CD4-positive, alpha-beta T cell treated with Interleukin-17A for 4 hours (primary cell): ENCODE measurements at regions not wholly inside any gene's neighbourhood (a gene's known extent, or its start where the extent isn't known, plus 50 kb on each side); places are given as distances from the start of the nearest gene placed in this dataset.
A peak's percentile ranks its signal among the peaks of the same experiment; 100 is the strongest.
"Not testable (repeated sequence)": the region's sequence is repeated elsewhere in the genome, so short reads cannot be mapped to it uniquely, and the experiment has no call there.

Experiments
- DNase-seq: peaks from one replicate; pipeline ENCODE4 v3.0.0-alpha.2; 2020; ENCODE audit warnings: mixed read lengths

GRCh38 chr16:10317425-10318001 lies 68.3 kb upstream of the ATF7IP2 start:
- DNase-seq: no peak

DNA sequence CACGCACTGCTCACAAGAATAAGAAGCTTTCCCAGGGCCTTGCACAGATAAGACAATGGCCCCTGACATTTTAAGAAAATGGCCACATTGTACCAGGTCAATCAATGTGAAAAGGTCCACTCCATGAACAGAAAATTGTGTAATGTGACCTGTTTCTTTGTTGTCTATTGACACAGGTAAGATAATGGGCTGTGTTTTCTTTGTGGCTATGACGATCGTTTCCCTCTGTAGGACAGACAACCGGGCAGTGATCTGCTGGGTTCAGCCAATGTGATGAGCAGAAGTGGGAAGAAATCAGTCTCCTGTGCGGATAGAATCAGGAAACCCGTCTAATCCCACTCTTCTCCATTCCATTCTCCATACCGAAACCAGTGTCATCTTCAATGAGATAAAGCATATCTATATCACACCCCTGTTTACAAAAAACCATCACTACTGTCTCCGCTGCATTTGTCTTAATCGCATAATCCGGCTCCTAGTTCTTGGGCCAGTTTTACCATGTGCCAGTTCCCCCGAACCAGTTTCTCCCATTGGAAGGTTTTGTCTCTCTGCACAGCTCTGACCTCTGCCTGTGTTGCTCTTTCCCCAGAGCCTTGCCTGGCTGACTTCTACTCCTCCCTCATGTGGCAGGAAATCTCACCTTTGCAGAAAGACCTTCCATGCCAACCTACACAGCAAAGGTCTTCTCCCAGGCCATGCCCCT lies 66.9 kb upstream of the ATF7IP2 start:
- no peak for DNase-seq

DNA sequence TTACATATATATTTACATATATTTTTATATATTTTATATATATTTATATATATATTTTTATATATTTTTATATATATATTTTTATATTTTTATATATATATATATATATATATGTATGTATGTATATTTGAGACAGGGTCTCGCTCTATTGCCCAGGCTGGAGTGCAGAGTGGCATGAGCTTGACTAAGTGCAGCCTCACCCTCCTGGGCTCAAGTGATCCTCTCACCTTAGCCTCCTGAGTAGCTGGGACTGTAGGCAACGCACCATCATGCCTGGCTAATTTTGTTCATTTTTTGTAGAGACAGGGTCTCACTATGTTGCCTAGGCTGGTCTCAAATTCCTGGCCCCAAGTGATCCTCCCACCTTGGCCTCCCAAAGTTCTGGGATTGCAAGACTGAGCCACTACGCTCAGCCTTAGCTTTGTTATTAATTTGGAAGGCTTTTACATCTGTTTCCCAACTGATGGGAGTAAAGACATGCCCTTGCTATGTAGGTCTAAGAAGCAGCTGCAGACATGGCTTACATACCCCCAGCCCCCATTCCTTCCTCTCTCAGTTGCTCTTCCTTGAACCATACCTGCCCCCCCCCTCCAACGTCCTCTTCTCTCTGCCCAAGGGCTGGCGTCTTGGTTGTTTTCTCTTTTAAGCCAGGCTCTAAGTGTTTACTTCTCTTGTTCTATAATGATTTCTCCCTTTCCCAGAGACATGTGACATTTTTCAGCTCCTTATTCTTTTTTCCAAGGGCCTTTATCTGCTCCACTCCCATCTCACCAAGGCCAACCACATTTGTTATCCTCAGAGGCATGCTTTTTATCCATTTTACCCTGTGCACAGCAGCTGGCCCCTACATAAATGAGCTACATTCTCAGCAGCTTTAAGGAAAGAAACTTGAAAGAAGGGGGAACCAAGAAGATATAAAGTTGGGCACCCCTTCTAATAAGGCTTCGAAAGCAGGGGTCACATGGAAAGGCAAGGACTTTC lies 64.2 kb upstream of the ATF7IP2 start:
- DNase-seq: no peak

- DNase-seq: no peak
Measured at GRCh38 chr16:10322723-10323527, 62.9 kb upstream of the ATF7IP2 start.

- DNase-seq: no peak
Measured at GRCh38 chr16:10323528-10323869, 62.4 kb upstream of the ATF7IP2 start.

- DNase-seq: no peak
Measured at GRCh38 chr16:10324210-10324609, 61.7 kb upstream of the ATF7IP2 start.

DNA sequence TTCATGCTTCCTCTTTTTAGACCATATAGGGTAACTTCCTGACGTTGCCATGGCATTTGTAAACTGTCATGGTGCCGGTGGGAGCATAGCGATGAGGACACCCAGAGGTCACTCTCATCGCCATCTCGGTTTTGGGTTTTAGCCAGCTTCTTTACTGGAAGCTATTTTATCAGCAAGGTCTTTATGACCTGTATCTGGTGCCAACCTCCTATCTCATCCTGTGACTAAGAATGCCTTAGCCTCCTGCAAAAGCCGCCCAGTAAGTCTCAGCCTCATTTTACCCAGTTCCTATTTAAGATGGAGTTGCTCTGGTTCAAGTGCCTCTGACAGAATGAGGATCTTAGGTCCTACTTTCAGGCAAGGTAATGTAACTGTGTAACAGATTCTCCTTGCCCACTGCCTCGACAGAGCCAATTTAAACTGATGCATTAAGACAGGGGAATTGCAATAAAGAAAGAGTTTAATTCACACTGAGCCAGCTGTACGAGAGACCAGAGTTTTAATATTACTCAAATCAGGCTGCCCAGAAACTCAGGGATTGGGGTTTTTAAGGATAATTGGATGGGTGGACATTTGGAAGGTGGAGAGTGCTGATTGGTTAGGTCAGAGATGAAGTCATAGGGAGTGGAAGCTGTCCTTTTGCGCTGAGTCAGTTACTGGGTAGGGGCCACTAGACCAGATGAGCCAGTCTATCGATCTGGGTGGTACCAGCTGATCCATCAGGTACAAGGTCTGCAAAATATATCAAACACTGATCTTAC lies 59.9 kb upstream of the ATF7IP2 start:
- DNase-seq: no peak

DNA sequence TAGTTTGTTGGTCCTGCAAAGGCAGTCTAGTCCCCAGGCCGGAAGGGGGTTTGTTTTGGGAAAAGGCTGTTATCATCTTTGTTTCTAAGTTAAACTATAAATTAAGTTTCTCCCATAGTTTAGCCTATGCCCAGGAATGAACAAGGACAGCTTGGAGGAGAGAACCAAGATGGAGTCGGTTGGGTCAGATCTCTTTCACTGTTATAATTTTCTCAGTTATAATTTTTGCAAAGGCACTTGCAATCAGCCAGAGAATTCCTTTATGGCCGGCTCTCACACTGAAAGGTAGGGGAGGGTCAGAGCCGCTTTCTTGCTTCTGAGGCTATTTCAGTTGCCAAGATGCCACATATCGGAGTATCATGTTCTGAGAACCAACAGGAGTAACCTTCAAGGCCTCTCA lies 59.2 kb upstream of the ATF7IP2 start:
- DNase-seq: no peak

GRCh38 chr16:10328291-10328690 lies 57.6 kb upstream of the ATF7IP2 start:
- not testable (repeated sequence) for DNase-seq

GRCh38 chr16:10332241-10332640 lies 53.6 kb upstream of the ATF7IP2 start:
- no peak for DNase-seq

DNA sequence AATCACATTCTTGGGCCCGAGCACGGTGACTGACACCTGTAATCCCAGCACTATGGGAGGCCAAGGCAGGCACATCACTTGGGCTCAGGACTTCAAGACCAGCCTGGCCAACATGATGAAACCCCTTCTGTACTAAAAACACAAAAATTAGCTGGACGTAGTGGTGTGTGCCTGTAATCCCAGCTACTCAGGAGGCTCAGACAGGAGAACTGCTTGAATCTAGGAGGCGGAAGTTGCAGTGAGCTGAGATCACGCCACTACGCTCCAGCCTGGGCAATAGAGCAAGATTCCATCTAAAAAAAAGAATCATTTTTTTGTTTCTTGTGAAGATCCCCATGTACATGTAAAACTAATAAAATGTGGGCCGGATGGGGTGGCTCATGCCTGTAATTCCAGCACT lies 53.1 kb upstream of the ATF7IP2 start:
- DNase-seq: no peak

DNA sequence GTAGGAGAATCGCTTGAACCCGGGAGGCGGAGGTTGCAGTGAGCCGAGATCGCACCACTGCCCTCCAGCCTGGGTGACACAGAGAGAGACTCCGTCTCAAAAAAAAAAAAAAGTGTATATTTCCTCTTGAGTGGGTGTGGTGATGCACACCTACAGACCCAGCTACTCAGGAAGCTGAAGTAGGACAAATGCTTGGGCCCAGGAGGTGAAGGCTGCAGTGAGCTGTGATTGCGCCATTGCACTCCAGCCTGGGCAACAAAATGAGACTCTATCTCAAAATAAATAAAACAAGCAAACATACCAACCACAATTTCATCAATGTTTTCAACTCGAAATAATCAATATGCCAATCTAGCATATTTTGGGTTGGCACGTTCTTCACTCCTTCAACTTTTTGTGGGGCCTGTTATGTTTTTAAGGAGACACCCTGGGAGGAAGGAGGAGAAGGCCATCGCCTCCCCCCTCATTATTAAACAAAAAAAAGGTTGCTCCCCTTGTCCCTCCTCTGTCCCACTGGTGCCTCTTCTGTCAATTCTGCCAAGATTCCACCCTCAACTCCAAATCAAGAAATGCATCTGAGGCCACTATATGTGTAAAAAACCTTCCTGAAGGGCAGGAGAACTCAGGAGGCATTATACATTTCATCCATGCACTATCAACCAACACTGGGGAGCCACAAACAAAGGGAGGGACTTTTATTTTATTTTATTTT lies 52.4 kb upstream of the ATF7IP2 start:
- peak; percentile 36 for DNase-seq

DNA sequence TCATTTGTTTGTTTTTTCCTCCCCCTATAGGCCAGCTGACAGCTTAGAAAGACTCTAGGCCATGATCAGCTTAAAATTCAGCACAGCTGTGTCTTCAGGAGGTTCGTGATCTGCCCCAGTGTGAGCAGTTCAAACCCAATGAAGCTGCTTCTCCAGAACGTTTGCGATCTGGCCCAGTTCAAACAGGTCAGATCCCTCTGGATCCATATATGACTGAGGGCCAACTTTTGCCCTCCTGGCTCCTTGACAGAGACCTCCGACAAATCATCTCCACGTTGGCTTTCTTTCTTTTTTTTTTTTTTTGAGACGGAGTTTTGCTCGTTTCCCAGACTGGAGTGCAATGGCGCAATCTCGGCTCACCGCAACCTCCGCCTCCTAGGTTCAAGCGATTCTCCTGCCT lies 50.2 kb upstream of the ATF7IP2 start:
- no peak for DNase-seq
